ENCODE measurements at regions not wholly inside any gene's neighbourhood (a gene's known extent, or its start where the extent isn't known, plus 50 kb on each side); places are given as distances from the start of the nearest gene placed in this dataset.

- no peak for TF ChIP-seq CTCF (IDR thresholded peaks at IDR 0.05)
- no peak for TF ChIP-seq POLR2A (IDR thresholded peaks at IDR 0.05)
Observed at GRCh38 chr2:38496927-38497669, 105.6 kb downstream of the HNRNPLL start.

All from thyroid gland (tissue), 4 donors.